H9 (cell line): ENCODE measurements at regions not wholly inside any gene's neighbourhood (a gene's known extent, or its start where the extent isn't known, plus 50 kb on each side); places are given as distances from the start of the nearest gene placed in this dataset.

ENCODE experiments used
- DNase-seq: peaks from one replicate; pipeline ENCODE4 v3.0.0-alpha.2; 2017
- H2AFZ ChIP-seq: one replicate; pipeline ENCODE4 v1.6.1; 2013; ENCODE audit warnings: mild to moderate bottlenecking, low read length, control low read depth, moderate library complexity
- H2AK5ac ChIP-seq: 2 replicates; pipeline ENCODE4 v1.6.1; 2013; ENCODE audit warnings: low read length, control low read depth, mixed read lengths; ENCODE audit not compliant: insufficient read length
- H2BK120ac ChIP-seq: one replicate; pipeline ENCODE4 v1.6.1; 2013; ENCODE audit warnings: low read depth, mild to moderate bottlenecking, low read length, control low read depth, inconsistent platforms; ENCODE audit not compliant: poor library complexity, severe bottlenecking
- H2BK12ac ChIP-seq: 2 replicates; pipeline ENCODE4 v1.6.1; 2013; ENCODE audit warnings: low read length, control low read depth, mixed read lengths, low read depth; ENCODE audit not compliant: insufficient read length
- H2BK15ac ChIP-seq: 2 replicates; pipeline ENCODE4 v1.6.1; 2013; ENCODE audit warnings: low read depth, low read length, control low read depth
- H2BK20ac ChIP-seq: one replicate; pipeline ENCODE4 v1.6.1; 2013; ENCODE audit warnings: low read depth, mild to moderate bottlenecking, low read length, control low read depth, inconsistent platforms; ENCODE audit not compliant: poor library complexity, severe bottlenecking
- H2BK5ac ChIP-seq: 2 replicates; pipeline ENCODE4 v1.6.1; 2013; ENCODE audit warnings: low read length, control low read depth, mixed read lengths; ENCODE audit not compliant: insufficient read length
- H3K14ac ChIP-seq: 2 replicates; pipeline ENCODE4 v1.6.1; 2013; ENCODE audit warnings: low read length, control low read depth; ENCODE audit not compliant: insufficient read depth
- H3K18ac ChIP-seq: 2 replicates; pipeline ENCODE4 v1.6.1; 2013; ENCODE audit warnings: low read depth, mild to moderate bottlenecking, mixed read lengths, low read length, control low read depth; ENCODE audit not compliant: insufficient read length
- H3K23ac ChIP-seq: 2 replicates; pipeline ENCODE4 v1.6.1; 2013; ENCODE audit warnings: low read length, control low read depth, mixed read lengths, low read depth; ENCODE audit not compliant: insufficient read length
- H3K23me2 ChIP-seq: 2 replicates; pipeline ENCODE4 v1.6.1; 2013; ENCODE audit warnings: low read depth, mild to moderate bottlenecking, mixed read lengths, low read length, control low read depth; ENCODE audit not compliant: insufficient read length, poor library complexity, severe bottlenecking
- H3K27ac ChIP-seq: 2 replicates; pipeline ENCODE4 v1.5.1; 2013; ENCODE audit warnings: low read length, control low read depth, mixed read lengths, low read depth; ENCODE audit not compliant: insufficient read length
- H3K27me3 ChIP-seq: 2 replicates; pipeline ENCODE4 v1.6.1; 2013; ENCODE audit warnings: low read length, control low read depth, inconsistent platforms; ENCODE audit not compliant: insufficient read depth
- H3K4ac ChIP-seq: 2 replicates; pipeline ENCODE4 v1.6.1; 2013; ENCODE audit warnings: low read depth, mild to moderate bottlenecking, control low read depth, inconsistent platforms, low read length, moderate library complexity
- H3K4me1 ChIP-seq: 2 replicates; pipeline ENCODE4 v1.6.1; 2013; ENCODE audit warnings: low read length, control low read depth, inconsistent platforms; ENCODE audit not compliant: insufficient read depth
- H3K4me2 ChIP-seq: 2 replicates; pipeline ENCODE4 v1.6.1; 2013; ENCODE audit warnings: low read length, control low read depth, mixed read lengths; ENCODE audit not compliant: insufficient read length, insufficient read depth
- H3K56ac ChIP-seq: 2 replicates; pipeline ENCODE4 v1.6.1; 2013; ENCODE audit warnings: low read depth, mild to moderate bottlenecking, mixed read lengths, low read length, control low read depth; ENCODE audit not compliant: insufficient read length
- H3K79me1 ChIP-seq: 2 replicates; pipeline ENCODE4 v1.6.1; 2013; ENCODE audit warnings: low read depth, mild to moderate bottlenecking, moderate library complexity, low read length, control low read depth, inconsistent platforms; ENCODE audit not compliant: insufficient read depth, poor library complexity, severe bottlenecking
- H3K79me2 ChIP-seq: 2 replicates; pipeline ENCODE4 v1.6.1; 2013; ENCODE audit warnings: low read length, control low read depth, inconsistent platforms; ENCODE audit not compliant: insufficient read depth
- H3K9ac ChIP-seq: 2 replicates; pipeline ENCODE4 v1.6.1; 2013; ENCODE audit warnings: low read length, control low read depth, mixed read lengths; ENCODE audit not compliant: insufficient read length; ENCODE audit errors: extremely low read depth
- H3K9me3 ChIP-seq: one replicate; pipeline ENCODE4 v1.6.1; 2013; ENCODE audit warnings: low read depth, low read length, inconsistent platforms; ENCODE audit not compliant: control insufficient read depth
- H3T11ph ChIP-seq: one replicate; pipeline ENCODE4 v1.6.1; 2013; ENCODE audit warnings: mild to moderate bottlenecking, low read length, control low read depth, inconsistent platforms
- H4K20me1 ChIP-seq: one replicate; pipeline ENCODE4 v1.6.1; 2013; ENCODE audit not compliant: control insufficient read depth, insufficient read length, insufficient read depth
- H4K5ac ChIP-seq: 2 replicates; pipeline ENCODE4 v1.6.1; 2013; ENCODE audit warnings: low read depth, mild to moderate bottlenecking, mixed read lengths, low read length, control low read depth; ENCODE audit not compliant: insufficient read length
- H4K8ac ChIP-seq: replicated peaks from 2 replicates; pipeline ENCODE4 v1.6.1; 2013; ENCODE audit warnings: low read length, control low read depth, mixed read lengths, low read depth; ENCODE audit not compliant: insufficient read length
- H4K91ac ChIP-seq: 2 replicates; pipeline ENCODE4 v1.6.1; 2013; ENCODE audit warnings: low read depth, mild to moderate bottlenecking, moderate library complexity, mixed read lengths, low read length, control low read depth; ENCODE audit not compliant: insufficient read length
- H3K27ac Mint-ChIP-seq, 3 experiments: 2 replicates in 2 of 3; 3 replicates in 1 of 3; pipeline ENCODE4 v1.8.0; 2020 to 2021; ENCODE audit warnings: mixed read lengths in 3 of 3, mild to moderate bottlenecking in 1 of 3, moderate library complexity in 1 of 3
- H3K27me3 Mint-ChIP-seq: 2 replicates; pipeline ENCODE4 v1.8.0; 2021; ENCODE audit warnings: low read depth, mild to moderate bottlenecking, moderate library complexity, mixed read lengths
- H3K36me3 Mint-ChIP-seq, 3 experiments: 2 replicates in 2 of 3; 3 replicates in 1 of 3; pipeline ENCODE4 v1.8.0; 2020 to 2021; ENCODE audit warnings: low read depth in 3 of 3, mixed read lengths in 3 of 3; ENCODE audit not compliant: insufficient read depth in 1 of 3
- H3K4me1 Mint-ChIP-seq, 2 experiments: 2 replicates each; pipeline ENCODE4 v1.8.0; 2020; ENCODE audit warnings: mixed read lengths in 2 of 2
- H3K4me3 Mint-ChIP-seq, 2 experiments: 2 replicates in 1 of 2; 3 replicates in 1 of 2; pipeline ENCODE4 v1.8.0; 2020 to 2021; ENCODE audit warnings: mild to moderate bottlenecking in 2 of 2, mixed read lengths in 2 of 2, moderate library complexity in 1 of 2
- H3K9me3 Mint-ChIP-seq, 2 experiments: 2 replicates in 1 of 2; 3 replicates in 1 of 2; pipeline ENCODE4 v1.8.0; 2020; ENCODE audit warnings: mild to moderate bottlenecking in 2 of 2, mixed read lengths in 2 of 2, moderate library complexity in 1 of 2
- WGBS: extraction: QIAGEN DNeasy Blood & Tissue Kit; methylation state at CpG from one replicate; pipeline ENCODE4 v1.1.7; 2013; ENCODE audit warnings: missing lambda C conversion rate, low lambda C conversion rate, mixed read lengths; ENCODE audit not compliant: insufficient read length; ENCODE audit errors: extremely low coverage; 5-methylcytosine and 5-hydroxymethylcytosine counted together
- TF ChIP-seq, protein P1 (sequence below): fragments of 200-600 bp; sonication (generic); conservative IDR thresholded peaks from 3 replicates; pipeline ENCODE4 v1.8.0; 2021; ENCODE audit warnings: antibody characterized with exemption, mild to moderate bottlenecking

DNA sequence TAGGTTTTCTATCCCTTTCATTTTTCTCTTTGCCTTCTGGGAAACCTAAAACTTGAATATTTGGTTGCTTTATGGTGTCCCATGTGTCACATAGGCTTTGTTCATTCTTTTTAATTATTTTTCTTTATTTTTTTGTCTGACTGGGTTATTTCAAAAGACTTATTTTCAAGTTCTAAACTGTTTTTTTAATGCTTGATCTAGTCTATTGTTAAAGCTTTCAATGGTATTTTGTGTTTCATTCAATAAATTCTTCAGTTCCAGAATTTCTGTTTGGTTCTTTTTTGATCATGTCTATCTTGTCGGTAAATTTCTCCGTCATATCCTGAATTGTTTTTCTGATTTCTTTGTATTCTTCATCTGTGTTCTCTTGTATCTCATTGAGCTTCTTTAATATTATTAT lies 86.8 kb downstream of the NPS start:
- Histone ChIP-seq H3K56ac (no peak overlapping the region), H2BK120ac (no peak overlapping the region), H4K8ac (no peak overlapping the region), H2BK20ac (no peak overlapping the region), H3K27ac (no peak overlapping the region), H3K18ac (no peak overlapping the region), H3K4me1 (no peaks in the 10 kb centered on the region), H4K20me1 (no peaks in the 10 kb centered on the region), H3K23ac (no peak overlapping the region), H2BK15ac (no peak overlapping the region), H2BK12ac (no peak overlapping the region), H2AFZ (no peak overlapping the region), H3K4me2 (no peak overlapping the region), H3K79me2 (no peaks in the 10 kb centered on the region), H4K5ac (no peak overlapping the region), H3K9ac (no peak overlapping the region), H4K91ac (no peak overlapping the region), H2AK5ac (no peak overlapping the region), H3K27me3 (no peaks in the 10 kb centered on the region), H3T11ph (no peak overlapping the region), H3K14ac (no peak overlapping the region), H3K9me3 (no peaks in the 10 kb centered on the region), H3K79me1 (no peaks in the 10 kb centered on the region), H2BK5ac (no peak overlapping the region), H3K4ac (no peak overlapping the region), H3K23me2 (no peaks in the 10 kb centered on the region)
- TF ChIP-seq, protein P1, sequence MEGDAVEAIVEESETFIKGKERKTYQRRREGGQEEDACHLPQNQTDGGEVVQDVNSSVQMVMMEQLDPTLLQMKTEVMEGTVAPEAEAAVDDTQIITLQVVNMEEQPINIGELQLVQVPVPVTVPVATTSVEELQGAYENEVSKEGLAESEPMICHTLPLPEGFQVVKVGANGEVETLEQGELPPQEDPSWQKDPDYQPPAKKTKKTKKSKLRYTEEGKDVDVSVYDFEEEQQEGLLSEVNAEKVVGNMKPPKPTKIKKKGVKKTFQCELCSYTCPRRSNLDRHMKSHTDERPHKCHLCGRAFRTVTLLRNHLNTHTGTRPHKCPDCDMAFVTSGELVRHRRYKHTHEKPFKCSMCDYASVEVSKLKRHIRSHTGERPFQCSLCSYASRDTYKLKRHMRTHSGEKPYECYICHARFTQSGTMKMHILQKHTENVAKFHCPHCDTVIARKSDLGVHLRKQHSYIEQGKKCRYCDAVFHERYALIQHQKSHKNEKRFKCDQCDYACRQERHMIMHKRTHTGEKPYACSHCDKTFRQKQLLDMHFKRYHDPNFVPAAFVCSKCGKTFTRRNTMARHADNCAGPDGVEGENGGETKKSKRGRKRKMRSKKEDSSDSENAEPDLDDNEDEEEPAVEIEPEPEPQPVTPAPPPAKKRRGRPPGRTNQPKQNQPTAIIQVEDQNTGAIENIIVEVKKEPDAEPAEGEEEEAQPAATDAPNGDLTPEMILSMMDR = no peak
- WGBS = no CpG with 5 or more reads among the region's 2 CpGs
- Mint-ChIP-seq H3K9me3 (peaks cover 28 to 34% of the 10 kb centered on the region in 2 experiments), H3K4me3 (no peak overlapping the region), H3K36me3 (peaks cover 0 to 10% (median 7%) of the 10 kb centered on the region in 3 experiments; a peak in 3 of 7 replicates), H3K27me3 (peaks cover 2% of the 10 kb centered on the region; the same call in 1 of the 2 replicates), H3K27ac (no peak overlapping the region), H3K4me1 (peaks cover 0 to 7% of the 10 kb centered on the region in 2 experiments; a peak in 1 of 4 replicates)
- no peak for DNase-seq
